Astrocyte of the spinal cord (primary cell): ENCODE measurements at regions not wholly inside any gene's neighbourhood (a gene's known extent, or its start where the extent isn't known, plus 50 kb on each side); places are given as distances from the start of the nearest gene placed in this dataset.
"Not testable (repeated sequence)": the region's sequence is repeated elsewhere in the genome, so short reads cannot be mapped to it uniquely, and the experiment has no call there.

Experiments used
- DNase-seq: peaks from one replicate; pipeline ENCODE4 v3.0.0; 2011; ENCODE audit warnings: low read depth, low spot score
- H3K4me3 ChIP-seq: 2 replicates; pipeline ENCODE4 v1.5.1; 2011; ENCODE audit warnings: low read depth, mild to moderate bottlenecking, low read length, moderate library complexity
- CTCF ChIP-seq: IDR thresholded peaks from 2 replicates; pipeline ENCODE4 v1.5.1; 2012; ENCODE audit warnings: low read depth, mild to moderate bottlenecking, low read length, inconsistent platforms
- in situ Hi-C: cut with HindIII; loops from 2 replicates; pipeline ENCODE4 v1.10.0; 2017; ENCODE audit warnings: low sequenced_read_pairs

GRCh38 chr5:28685794-28686193, 1647.4 kb upstream of the CDH9 start:
- no peak for DNase-seq
- H3K4me3 ChIP-seq = no peak overlapping the region
- no peak for TF ChIP-seq CTCF
- in situ Hi-C loops = no loop called here

DNA sequence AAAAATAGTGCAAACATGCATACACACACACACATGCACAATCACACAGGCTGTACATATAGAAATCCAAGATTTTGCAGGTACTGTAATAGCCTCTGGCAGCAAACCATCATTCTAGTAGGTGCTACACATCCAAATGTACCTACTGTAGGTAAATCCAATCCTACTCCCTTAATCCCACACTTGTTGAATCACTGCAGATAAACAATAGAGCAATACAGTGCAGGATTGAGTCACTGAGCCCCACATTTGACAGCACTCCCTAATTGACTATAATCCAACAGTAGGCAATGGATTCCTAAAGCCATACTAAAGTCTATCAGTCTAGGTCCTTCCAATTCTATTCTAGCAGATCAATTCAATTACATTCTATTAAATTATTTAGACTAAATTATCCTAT, 1640.5 kb upstream of the CDH9 start:
- TF ChIP-seq CTCF = no peak

DNA sequence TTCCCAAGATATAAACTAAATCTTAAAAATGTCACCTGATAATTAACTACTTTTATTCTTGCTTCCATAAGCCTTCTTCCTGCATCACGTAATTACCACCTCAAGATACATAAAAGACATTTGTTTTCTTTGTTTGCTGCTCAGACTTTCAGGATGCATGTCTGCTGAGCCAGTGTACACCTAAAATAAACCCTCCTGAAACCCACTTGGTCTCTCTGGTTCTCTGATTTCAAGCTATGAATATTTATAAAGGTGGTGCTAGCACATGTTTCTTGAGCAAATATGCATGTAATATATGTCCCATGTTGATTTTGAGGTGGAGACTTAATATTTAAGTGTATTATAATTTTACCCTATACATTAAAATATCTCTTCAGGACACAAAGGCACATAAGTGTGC, 1627.7 kb upstream of the CDH9 start:
- TF ChIP-seq CTCF = no peak
- no peak for DNase-seq
- no peak overlapping the region for H3K4me3 ChIP-seq
- in situ Hi-C loops = no loop called here

More for the DNA sequence above, 1640.5 kb upstream of the CDH9 start:
- DNase-seq = no peak
- in situ Hi-C loops = no loop called here
- H3K4me3 ChIP-seq = no peak overlapping the region

- peak; percentile 18 for TF ChIP-seq CTCF
- in situ Hi-C loops = no loop called here
- DNase-seq = peak; percentile 23
- H3K4me3 ChIP-seq = no peak overlapping the region
Measured at GRCh38 chr5:28648108-28648507, 1609.7 kb upstream of the CDH9 start.

GRCh38 chr5:28632607-28633006, 1594.2 kb upstream of the CDH9 start:
- no peak for TF ChIP-seq CTCF
- DNase-seq = no peak
- no peak overlapping the region for H3K4me3 ChIP-seq
- in situ Hi-C loops = no loop called here

DNA sequence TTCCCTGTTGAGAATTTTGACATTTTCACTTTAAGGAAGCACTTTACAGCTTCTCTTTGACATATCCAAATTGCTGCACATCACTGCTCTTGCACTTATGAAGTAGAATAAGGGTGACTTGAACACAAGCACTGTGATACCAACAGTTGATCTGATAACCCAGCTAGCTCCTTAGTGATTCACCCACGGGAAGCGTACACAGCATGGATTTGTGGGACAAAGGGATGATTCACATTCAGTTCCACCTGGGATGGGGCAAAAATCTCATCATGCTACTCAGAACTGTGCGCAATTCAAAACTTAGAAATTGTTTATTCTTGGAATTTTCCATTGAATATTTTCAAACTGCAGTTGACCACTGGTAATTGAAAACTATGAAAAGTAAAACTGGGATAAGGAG, 1565.5 kb upstream of the CDH9 start:
- no peak for DNase-seq
- no peak for TF ChIP-seq CTCF
- in situ Hi-C loops = no loop called here
- no peak overlapping the region for H3K4me3 ChIP-seq

DNA sequence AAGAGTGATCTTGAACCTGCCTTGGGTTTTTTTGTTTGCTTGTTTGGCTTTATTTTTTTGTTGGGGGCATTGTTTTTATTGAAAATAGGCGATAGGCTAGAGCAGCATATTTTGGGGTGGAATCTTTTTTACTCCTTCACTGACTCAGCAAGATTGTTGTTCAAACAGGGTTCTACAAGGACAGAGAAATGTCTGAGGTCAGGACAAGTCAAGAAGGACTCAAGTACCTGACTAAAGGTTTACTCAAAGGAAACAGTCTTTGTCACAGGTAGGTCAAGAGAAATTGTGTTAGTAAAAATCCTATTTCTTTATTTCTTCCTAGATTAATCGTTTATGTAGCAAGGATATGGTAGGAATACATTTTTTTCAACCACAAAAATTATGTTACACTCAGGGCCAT, 1564.0 kb upstream of the CDH9 start:
- no peak overlapping the region for H3K4me3 ChIP-seq
- in situ Hi-C loops = no loop called here
- DNase-seq = no peak
- no peak for TF ChIP-seq CTCF

DNA sequence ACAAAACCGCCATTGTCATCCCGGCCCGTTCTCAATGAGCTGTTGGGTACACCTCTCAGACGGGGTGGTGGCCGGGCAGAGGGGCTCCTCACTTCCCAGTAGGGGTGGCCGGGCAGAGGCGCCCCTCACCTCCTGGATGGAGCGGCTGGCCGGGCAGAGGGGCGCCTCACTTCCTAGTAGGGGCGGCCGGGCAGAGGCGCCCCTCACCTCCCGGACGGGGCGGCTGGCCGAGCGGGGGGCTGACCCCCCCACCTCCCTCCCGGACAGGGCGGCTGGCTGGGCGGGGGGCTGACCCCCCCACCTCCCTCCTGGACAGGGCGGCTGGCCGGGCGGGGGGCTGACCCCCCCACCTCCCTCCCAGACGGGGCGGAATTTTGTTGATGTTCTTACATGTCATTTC, 1558.3 kb upstream of the CDH9 start:
- DNase-seq, in situ Hi-C loops, H3K4me3 ChIP-seq: not testable (repeated sequence)
